IMR-90 (cell line): ENCODE measurements at regions not wholly inside any gene's neighbourhood (a gene's known extent, or its start where the extent isn't known, plus 50 kb on each side); places are given as distances from the start of the nearest gene placed in this dataset.

Source experiments
- ATAC-seq: fragments of 200-7000 bp; cut with Tn5 transposase; 2 replicates; pipeline ENCODE4 v1.9.1; 2020; ENCODE audit warnings: low read depth, mild to moderate bottlenecking, moderate library complexity
- BruUV-seq: library from RNA; stranded (reverse); fragments of 400-500 nt; replicated peaks from 2 replicates; lab custom pipeline; 2021; lab: Mats Ljungman, UMichigan
- CTCF ChIA-PET: fragments of 300-600 bp; formaldehyde crosslinking; extraction: SDS; loops from one replicate; lab custom pipeline; 2021; ENCODE audit warnings: antibody characterized with exemption; lab: Yijun Ruan, JAX
- POLR2A ChIA-PET: fragments of 300-600 bp; sonication (Branson Sonifier 250); formaldehyde crosslinking; loops from one replicate; lab custom pipeline; 2022; ENCODE audit warnings: antibody characterized with exemption; ENCODE audit not compliant: unreplicated experiment; lab: Charles Lee
- DNase-seq: peaks from one replicate; pipeline ENCODE4 v3.0.0; 2013
- H2AFZ ChIP-seq: replicated peaks from 2 replicates; pipeline ENCODE3; 2013; ENCODE audit warnings: low read length, mild to moderate bottlenecking; ENCODE audit not compliant: poor library complexity
- H2AK5ac ChIP-seq: 2 replicates; pipeline ENCODE4 v1.6.1; 2013; ENCODE audit warnings: low read depth, low read length, inconsistent platforms
- H2AK9ac ChIP-seq: replicated peaks from 2 replicates; pipeline ENCODE3; 2013; ENCODE audit warnings: mild to moderate bottlenecking, low read depth, low read length, moderate library complexity; ENCODE audit not compliant: poor library complexity
- H2BK120ac ChIP-seq: 2 replicates; pipeline ENCODE4 v1.6.1; 2013; ENCODE audit warnings: low read depth, low read length, inconsistent platforms
- H2BK15ac ChIP-seq: 3 replicates; pipeline ENCODE4 v1.6.1; 2013; ENCODE audit warnings: low read depth, low read length, inconsistent platforms
- H2BK20ac ChIP-seq: 2 replicates; pipeline ENCODE4 v1.6.1; 2013; ENCODE audit warnings: low read depth, mild to moderate bottlenecking, inconsistent platforms, low read length, moderate library complexity
- H2BK5ac ChIP-seq: 2 replicates; pipeline ENCODE4 v1.6.1; 2013; ENCODE audit warnings: mild to moderate bottlenecking, low read depth, low read length, inconsistent platforms; ENCODE audit not compliant: poor library complexity, severe bottlenecking
- H3K14ac ChIP-seq: replicated peaks from 2 replicates; pipeline ENCODE4 v1.6.1; 2013; ENCODE audit warnings: low read depth, low read length, inconsistent platforms
- H3K18ac ChIP-seq: 2 replicates; pipeline ENCODE4 v1.6.1; 2013; ENCODE audit warnings: low read depth, low read length, control low read depth
- H3K23ac ChIP-seq: 2 replicates; pipeline ENCODE4 v1.6.1; 2013; ENCODE audit warnings: low read depth, low read length, inconsistent platforms
- H3K27ac ChIP-seq: 2 replicates; pipeline ENCODE4 v1.5.1; 2013; ENCODE audit warnings: mild to moderate bottlenecking, control low read depth, low read length; ENCODE audit not compliant: insufficient read depth
- H3K27me3 ChIP-seq: 2 replicates; pipeline ENCODE4 v1.6.1; 2013; ENCODE audit warnings: low read length; ENCODE audit not compliant: control insufficient read depth, insufficient read depth
- H3K36me3 ChIP-seq: 2 replicates; pipeline ENCODE4 v1.6.1; 2013; ENCODE audit warnings: low read length, mixed read lengths; ENCODE audit not compliant: control insufficient read depth, insufficient read depth
- H3K4ac ChIP-seq: 2 replicates; pipeline ENCODE4 v1.6.1; 2013; ENCODE audit warnings: low read depth, low read length, inconsistent platforms
- H3K4me1 ChIP-seq: 2 replicates; pipeline ENCODE4 v1.6.1; 2013; ENCODE audit warnings: low read length, mixed read lengths; ENCODE audit not compliant: control insufficient read depth, insufficient read depth
- H3K4me2 ChIP-seq: 2 replicates; pipeline ENCODE4 v1.6.1; 2013; ENCODE audit warnings: low read depth, mild to moderate bottlenecking, control low read depth, low read length, moderate library complexity
- H3K4me3 ChIP-seq: 2 replicates; pipeline ENCODE4 v1.5.1; 2013; ENCODE audit warnings: low read depth, mild to moderate bottlenecking, control low read depth, low read length, moderate library complexity; ENCODE audit not compliant: insufficient read depth
- H3K56ac ChIP-seq: 2 replicates; pipeline ENCODE4 v1.6.1; 2013; ENCODE audit warnings: low read length, inconsistent platforms; ENCODE audit not compliant: insufficient read depth; ENCODE audit errors: extremely low read depth
- H3K79me1 ChIP-seq, 2 experiments: 2 replicates each; pipeline ENCODE4 v1.6.1; 2013; ENCODE audit warnings: low read length in 2 of 2, inconsistent platforms in 1 of 2, low read depth in 1 of 2
- H3K9ac ChIP-seq: 2 replicates; pipeline ENCODE4 v1.6.1; 2013; ENCODE audit warnings: low read depth, low read length, control low read depth
- H3K9me1 ChIP-seq: 2 replicates; pipeline ENCODE4 v1.6.1; 2013; ENCODE audit warnings: low read length, inconsistent platforms; ENCODE audit not compliant: insufficient read depth
- H3K9me3 ChIP-seq: 2 replicates; pipeline ENCODE4 v1.6.1; 2013; ENCODE audit warnings: low read length; ENCODE audit not compliant: control insufficient read depth, insufficient read depth
- H4K20me1 ChIP-seq: 2 replicates; pipeline ENCODE4 v1.6.1; 2013; ENCODE audit warnings: low read length, inconsistent platforms; ENCODE audit not compliant: insufficient read depth
- H4K5ac ChIP-seq: 2 replicates; pipeline ENCODE4 v1.6.1; 2013; ENCODE audit warnings: mild to moderate bottlenecking, low read depth, low read length, control low read depth
- H4K8ac ChIP-seq, 2 experiments: 2 replicates each; pipeline ENCODE4 v1.6.1; 2013; ENCODE audit warnings: low read depth in 2 of 2, low read length in 2 of 2, control low read depth in 1 of 2, inconsistent platforms in 1 of 2
- H4K91ac ChIP-seq: 2 replicates; pipeline ENCODE4 v1.6.1; 2013; ENCODE audit warnings: low read depth, low read length, inconsistent platforms; ENCODE audit not compliant: insufficient read depth
- SMC3 ChIP-seq: fragments of 150-350 bp; IDR thresholded peaks from 2 replicates; pipeline ENCODE4 v1.6.1; 2016; ENCODE audit warnings: low read depth, mild to moderate bottlenecking, antibody characterized with exemption, low read length, moderate library complexity
- WGBS, 2 experiments: methylation state at CpG; one replicate each; pipeline versions ENCODE4 v1.1.5 to v1.1.7; 2013; ENCODE audit warnings: missing lambda C conversion rate in 2 of 2; ENCODE audit not compliant: insufficient read length in 1 of 2; ENCODE audit errors: extremely low coverage in 2 of 2; 5-methylcytosine and 5-hydroxymethylcytosine counted together
- dilution Hi-C: fragments of 300-500 bp; cut with HindIII; formaldehyde crosslinking; loops from one replicate; pipeline ENCODE4 v1.14.3; 2018; ENCODE audit warnings: low sequenced_read_pairs; ENCODE audit not compliant: unreplicated experiment
- in situ Hi-C: fragments of 300-500 bp; cut with MboI; formaldehyde crosslinking; loops from 3 replicates; pipeline ENCODE4 v1.14.3; 2019; ENCODE audit warnings: low sequenced_read_pairs, inconsistent platforms, mixed read lengths
- intact Hi-C: fragments of 100-400 bp; cut with micrococcal nuclease; formaldehyde crosslinking; loops from 2 replicates; pipeline ENCODE4 v1.10.0; 2022
- TF ChIP-seq, protein P1 (sequence below): fragments of 150-350 bp; IDR thresholded peaks from 2 replicates; pipeline ENCODE4 v1.6.1; 2017; ENCODE audit warnings: mild to moderate bottlenecking, antibody characterized with exemption, low read length, low read depth

DNA sequence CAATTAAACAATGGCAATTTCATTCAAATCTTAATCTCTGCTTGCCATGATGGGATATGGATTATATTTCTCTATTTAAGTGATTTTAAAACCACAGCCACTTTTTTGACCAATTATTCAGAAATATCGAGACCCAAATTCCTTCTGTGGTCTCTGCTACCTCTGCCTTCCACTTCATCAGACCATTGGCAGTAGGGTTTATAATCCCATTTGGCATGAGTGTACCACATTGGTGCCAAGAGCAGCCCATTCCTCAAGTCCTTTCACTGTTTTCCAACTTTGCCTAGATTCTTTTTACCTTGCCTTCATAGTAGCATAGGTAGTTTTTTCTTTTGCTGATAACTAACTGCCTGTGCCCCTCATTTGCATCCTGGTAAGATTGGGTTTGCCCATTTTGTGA, 319.9 kb downstream of the ARL4A start:
- Histone ChIP-seq H3K14ac (no peak overlapping the region), H4K91ac (no peak overlapping the region), H3K9ac (no peak overlapping the region), H4K8ac (no peak overlapping the region), H3K4me1 (no peaks in the 10 kb centered on the region), H3K4ac (no peak overlapping the region), H3K56ac (no peak overlapping the region), H2AK9ac (no peak overlapping the region), H3K9me3 (no peaks in the 10 kb centered on the region), H3K27me3 (no peaks in the 10 kb centered on the region; the same call in 1 of the 2 replicates), H3K36me3 (no peaks in the 10 kb centered on the region), H2AFZ (no peak overlapping the region), H3K9me1 (no peaks in the 10 kb centered on the region), H3K27ac (no peak overlapping the region), H3K4me2 (no peak overlapping the region), H2BK120ac (no peak overlapping the region), H2AK5ac (no peak overlapping the region), H2BK15ac (no peak overlapping the region), H2BK20ac (no peak overlapping the region), H2BK5ac (no peak overlapping the region), H4K5ac (no peak overlapping the region), H3K79me1 (no peaks in the 10 kb centered on the region), H3K23ac (no peak overlapping the region), H3K4me3 (no peak overlapping the region), H3K18ac (no peak overlapping the region), H4K20me1 (no peaks in the 10 kb centered on the region)
- in situ Hi-C loops, result no loop called here
- CTCF ChIA-PET, result no interaction called here
- BruUV-seq, result no TSS peak
- POLR2A ChIA-PET, result no interaction called here
- ATAC-seq, result no peak
- TF ChIP-seq, protein P1, sequence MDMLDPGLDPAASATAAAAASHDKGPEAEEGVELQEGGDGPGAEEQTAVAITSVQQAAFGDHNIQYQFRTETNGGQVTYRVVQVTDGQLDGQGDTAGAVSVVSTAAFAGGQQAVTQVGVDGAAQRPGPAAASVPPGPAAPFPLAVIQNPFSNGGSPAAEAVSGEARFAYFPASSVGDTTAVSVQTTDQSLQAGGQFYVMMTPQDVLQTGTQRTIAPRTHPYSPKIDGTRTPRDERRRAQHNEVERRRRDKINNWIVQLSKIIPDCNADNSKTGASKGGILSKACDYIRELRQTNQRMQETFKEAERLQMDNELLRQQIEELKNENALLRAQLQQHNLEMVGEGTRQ, result no peak
- TF ChIP-seq SMC3, result no peak
- no peak for DNase-seq
- dilution Hi-C loops, result no loop called here
- no CpG with 5 or more reads among the region's 1 CpG for WGBS, 2 experiments
- intact Hi-C loops, result no loop called here
